Neural cell (in vitro differentiated cells): ENCODE measurements at regions not wholly inside any gene's neighbourhood (a gene's known extent, or its start where the extent isn't known, plus 50 kb on each side); places are given as distances from the start of the nearest gene placed in this dataset.

Experiments
- H2AFZ ChIP-seq: fragments of 200-600, 300-800 bp; sonication (generic), shearing (Covaris generic); 2 replicates; pipeline ENCODE4 v1.6.0; 2014; ENCODE audit warnings: low read depth, mild to moderate bottlenecking, antibody characterized with exemption, low read length, moderate library complexity
- H3F3A ChIP-seq: fragments of 200-600 bp; shearing (Covaris generic); 2 replicates; pipeline ENCODE4 v1.6.1; 2016; ENCODE audit warnings: mild to moderate bottlenecking, moderate library complexity, mixed read lengths, antibody characterized with exemption, low read length; ENCODE audit not compliant: insufficient read depth, poor library complexity, severe bottlenecking
- H3K27ac ChIP-seq: fragments of 200-600, 300-800 bp; sonication (generic), shearing (Covaris generic); 2 replicates; pipeline ENCODE4 v1.5.1; 2014; ENCODE audit warnings: mild to moderate bottlenecking, low read length, moderate library complexity
- H3K27me3 ChIP-seq: fragments of 300-800, 200-600 bp; sonication (generic), shearing (Covaris generic); 2 replicates; pipeline ENCODE4 v1.6.0; 2014; ENCODE audit warnings: mild to moderate bottlenecking, low read depth, low read length, moderate library complexity; ENCODE audit not compliant: insufficient read depth
- H3K36me3 ChIP-seq: fragments of 300-800, 200-600 bp; sonication (generic), shearing (Covaris generic); 2 replicates; pipeline ENCODE4 v1.5.1; 2014; ENCODE audit warnings: mild to moderate bottlenecking, antibody characterized with exemption, low read length, moderate library complexity; ENCODE audit not compliant: insufficient read depth
- H3K4me2 ChIP-seq: fragments of 300-800, 200-600 bp; sonication (generic), shearing (Covaris generic); 2 replicates; pipeline ENCODE4 v1.6.0; 2014; ENCODE audit warnings: mild to moderate bottlenecking, low read length
- H3K4me3 ChIP-seq: fragments of 300-800, 200-600 bp; sonication (generic), shearing (Covaris generic); 2 replicates; pipeline ENCODE4 v1.5.1; 2014; ENCODE audit warnings: mild to moderate bottlenecking, low read length, moderate library complexity
- H3K79me2 ChIP-seq: fragments of 200-600 bp; shearing (Covaris generic); replicated peaks from 2 replicates; pipeline ENCODE4 v1.6.0; 2014; ENCODE audit warnings: mild to moderate bottlenecking, low read length, moderate library complexity; ENCODE audit not compliant: insufficient read depth
- H3K9ac ChIP-seq: fragments of 300-800, 200-600 bp; sonication (generic), shearing (Covaris generic); 2 replicates; pipeline ENCODE4 v1.6.1; 2016; ENCODE audit warnings: mild to moderate bottlenecking, low read length, mixed read lengths
- H3K9me2 ChIP-seq: fragments of 200-600 bp; shearing (Covaris generic); 2 replicates; pipeline ENCODE4 v1.6.1; 2016; ENCODE audit warnings: mild to moderate bottlenecking, low read length, mixed read lengths; ENCODE audit not compliant: insufficient read depth
- H3K9me3 ChIP-seq: fragments of 200-600, 300-800 bp; sonication (generic), shearing (Covaris generic); 2 replicates; pipeline ENCODE4 v1.6.1; 2016; ENCODE audit warnings: mild to moderate bottlenecking, mixed run types, low read length, moderate library complexity, mixed read lengths
- H4K20me1 ChIP-seq: fragments of 200-600 bp; shearing (Covaris generic); 2 replicates; pipeline ENCODE4 v1.6.1; 2016; ENCODE audit warnings: mild to moderate bottlenecking, mixed run types; ENCODE audit not compliant: insufficient read depth
- CTCF ChIP-seq: fragments of 450-650 bp; IDR thresholded peaks from 2 replicates; pipeline ENCODE4 v1.5.1; 2014; ENCODE audit warnings: antibody characterized with exemption, mild to moderate bottlenecking, moderate library complexity; ENCODE audit not compliant: poor library complexity, severe bottlenecking
- EP300 ChIP-seq: fragments of 450-650 bp; conservative IDR thresholded peaks from 2 replicates; pipeline ENCODE4 v1.6.1; 2014; ENCODE audit warnings: antibody characterized with exemption, mild to moderate bottlenecking, moderate library complexity; ENCODE audit not compliant: poor library complexity, severe bottlenecking
- EZH2 ChIP-seq: fragments of 200-600, 300-800 bp; shearing (Covaris generic), sonication (generic); IDR thresholded peaks from 2 replicates; pipeline ENCODE4 v1.6.1; 2014; ENCODE audit warnings: antibody characterized with exemption, low read length, borderline replicate concordance, mild to moderate bottlenecking; ENCODE audit not compliant: insufficient read depth, poor library complexity, severe bottlenecking
- MXI1 ChIP-seq: fragments of 450-650 bp; conservative IDR thresholded peaks from 2 replicates; pipeline ENCODE4 v1.6.1; 2014; ENCODE audit warnings: antibody characterized with exemption, mild to moderate bottlenecking; ENCODE audit not compliant: poor library complexity, severe bottlenecking
- POLR2AphosphoS5 ChIP-seq: IDR thresholded peaks from 2 replicates; pipeline ENCODE4 v1.6.1; 2012
- RAD21 ChIP-seq: fragments of 450-650 bp; conservative IDR thresholded peaks from 2 replicates; pipeline ENCODE4 v1.6.1; 2014; ENCODE audit warnings: antibody characterized with exemption, mild to moderate bottlenecking, moderate library complexity
- REST ChIP-seq: IDR thresholded peaks from 2 replicates; pipeline ENCODE4 v1.6.1; 2012; ENCODE audit warnings: borderline replicate concordance
- SMC3 ChIP-seq: fragments of 450-650 bp; conservative IDR thresholded peaks from 2 replicates; pipeline ENCODE4 v1.6.1; 2014; ENCODE audit warnings: antibody characterized with exemption, mild to moderate bottlenecking, moderate library complexity; ENCODE audit not compliant: poor library complexity
- TAF1 ChIP-seq: IDR thresholded peaks from 2 replicates; pipeline ENCODE4 v1.6.1; 2012; ENCODE audit warnings: low read depth

GRCh38 chr7:124366118-124366517 is 333.3 kb upstream of the TMEM229A start:
- Histone ChIP-seq H3K9me2 (no peaks in the 10 kb centered on the region), H3K27me3 (no peaks in the 10 kb centered on the region), H3K4me2 (no peak overlapping the region), H3K9me3 (peaks cover 3% of the 10 kb centered on the region), H4K20me1 (no peaks in the 10 kb centered on the region), H3K27ac (no peak overlapping the region), H3K4me3 (no peak overlapping the region), H3K79me2 (no peaks in the 10 kb centered on the region), H3F3A (no peaks in the 10 kb centered on the region), H2AFZ (no peak overlapping the region), H3K9ac (no peak overlapping the region), H3K36me3 (no peaks in the 10 kb centered on the region)
- no peak for TF ChIP-seq EP300
- no peak for TF ChIP-seq REST
- TF ChIP-seq RAD21, result no peak
- no peak for TF ChIP-seq TAF1
- TF ChIP-seq POLR2AphosphoS5, result no peak
- no peak for TF ChIP-seq EZH2
- no peak for TF ChIP-seq CTCF
- no peak for TF ChIP-seq MXI1
- TF ChIP-seq SMC3, result no peak

GRCh38 chr7:124364283-124364682 is 331.4 kb upstream of the TMEM229A start:
- Histone ChIP-seq H4K20me1 (no peaks in the 10 kb centered on the region), H3K4me2 (no peak overlapping the region), H3F3A (no peaks in the 10 kb centered on the region), H3K27me3 (no peaks in the 10 kb centered on the region), H3K79me2 (no peaks in the 10 kb centered on the region), H2AFZ (no peak overlapping the region), H3K9me2 (no peaks in the 10 kb centered on the region), H3K27ac (no peak overlapping the region), H3K36me3 (no peaks in the 10 kb centered on the region), H3K4me3 (no peak overlapping the region), H3K9ac (no peak overlapping the region), H3K9me3 (peaks cover 3% of the 10 kb centered on the region)
- no peak for TF ChIP-seq RAD21
- no peak for TF ChIP-seq REST
- TF ChIP-seq EZH2, result no peak
- no peak for TF ChIP-seq TAF1
- no peak for TF ChIP-seq POLR2AphosphoS5
- TF ChIP-seq EP300, result no peak
- TF ChIP-seq MXI1, result no peak
- TF ChIP-seq SMC3, result no peak
- TF ChIP-seq CTCF, result no peak
